Kasumi-1 (cell line): ENCODE measurements at regions not wholly inside any gene's neighbourhood (a gene's known extent, or its start where the extent isn't known, plus 50 kb on each side); places are given as distances from the start of the nearest gene placed in this dataset.
"Not testable (repeated sequence)": the region's sequence is repeated elsewhere in the genome, so short reads cannot be mapped to it uniquely, and the experiment has no call there.

Source experiments
- DNase-seq, 2 experiments: peaks; one replicate each; lab custom pipeline; 2025; lab: John Stamatoyannopoulos, UW

DNA sequence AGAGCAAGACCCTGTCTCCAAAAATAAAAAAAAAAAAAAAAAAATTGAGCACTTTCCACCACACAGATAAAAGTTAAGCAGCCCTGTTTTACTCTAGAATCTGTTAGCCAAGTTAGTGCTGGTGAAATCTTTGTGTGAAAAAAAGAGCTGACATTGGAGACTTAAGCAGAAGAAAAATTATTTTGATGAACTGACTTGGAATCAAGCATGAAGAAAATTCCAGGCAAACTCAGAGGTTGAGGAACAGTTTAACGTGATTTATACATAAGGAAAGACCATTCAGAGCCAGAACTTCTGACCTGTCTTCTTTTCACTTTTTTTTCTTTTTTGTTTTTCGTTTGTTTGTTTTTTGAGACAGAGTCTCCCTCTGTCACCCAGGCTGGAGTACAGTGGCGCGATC lies 79.6 kb upstream of the RBPJ start:
- no peak for DNase-seq

DNA sequence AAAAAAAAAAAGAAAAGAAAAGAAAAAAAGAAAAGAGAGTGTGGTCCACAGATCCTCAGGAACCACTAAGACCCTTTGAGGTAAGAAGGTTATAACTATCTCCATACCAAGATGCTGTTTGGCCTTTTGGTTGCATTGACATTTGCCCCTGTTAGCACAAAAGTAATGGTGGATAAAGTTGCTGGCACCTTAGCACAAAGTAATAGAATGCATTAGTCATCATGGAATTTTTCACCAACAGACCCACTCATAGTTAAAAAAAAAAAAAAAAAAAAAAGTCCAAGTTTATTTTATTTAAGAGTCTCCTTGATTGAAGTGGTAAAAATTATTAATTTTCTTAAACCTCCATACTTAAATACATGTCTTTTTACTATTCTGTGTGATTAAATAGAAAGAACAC lies 78.4 kb upstream of the RBPJ start:
- no peak for DNase-seq

- DNase-seq = not testable (repeated sequence)
These were observed 76.7 kb upstream of the RBPJ start for GRCh38 chr4:26244138-26244537.

DNA sequence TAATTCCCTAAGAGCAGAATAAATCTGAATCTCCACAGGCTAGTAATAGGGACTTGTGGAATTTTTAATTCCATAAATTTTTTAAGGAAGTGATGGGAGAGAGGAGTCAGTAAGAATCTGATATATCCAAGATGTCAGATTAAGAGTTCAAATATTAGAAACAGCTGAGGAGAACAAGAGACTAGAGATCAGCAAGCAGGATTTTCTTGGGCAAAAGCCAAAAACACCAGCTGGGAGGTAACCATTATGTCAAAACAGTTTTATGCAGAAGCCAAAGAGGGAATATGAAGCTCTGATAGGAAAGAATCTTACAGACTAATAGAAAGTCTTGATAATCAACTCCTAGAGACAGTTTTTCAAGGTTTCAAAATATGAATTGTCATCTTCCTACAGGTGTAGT lies 72.2 kb upstream of the RBPJ start:
- DNase-seq = peak in 1 of 2 experiments; percentile 18

DNA sequence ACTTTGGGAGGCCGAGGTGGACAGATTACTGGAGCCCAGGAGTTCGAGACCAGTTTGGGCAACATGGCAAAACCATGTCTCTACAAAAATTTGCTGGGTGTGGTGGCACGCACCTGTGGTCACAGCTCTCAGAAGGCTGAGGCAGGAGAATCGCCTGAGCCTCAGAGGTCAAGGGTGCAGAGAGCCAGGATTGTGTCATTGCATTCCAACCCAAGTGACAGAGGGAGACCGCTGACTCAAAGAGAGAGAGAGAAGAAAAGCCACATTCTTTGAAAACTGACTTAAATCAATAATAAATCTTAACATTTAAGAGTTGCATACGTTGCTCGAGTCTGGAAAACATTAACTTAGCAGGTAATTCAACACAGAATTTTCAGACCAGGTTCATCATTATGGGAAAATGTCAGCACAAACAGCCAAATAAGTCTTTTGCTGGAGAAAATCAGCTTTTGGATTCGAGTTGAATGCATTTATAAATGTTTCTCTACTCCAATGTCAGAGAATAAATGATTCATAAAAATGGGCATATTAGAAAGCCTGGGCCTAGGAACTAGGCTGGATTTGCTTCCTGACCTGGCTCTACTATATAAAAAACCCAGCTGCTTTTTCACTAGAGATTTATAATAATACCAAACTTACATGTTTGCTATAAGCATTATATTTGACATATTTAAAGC lies 68.3 kb upstream of the RBPJ start:
- DNase-seq = no peak

DNA sequence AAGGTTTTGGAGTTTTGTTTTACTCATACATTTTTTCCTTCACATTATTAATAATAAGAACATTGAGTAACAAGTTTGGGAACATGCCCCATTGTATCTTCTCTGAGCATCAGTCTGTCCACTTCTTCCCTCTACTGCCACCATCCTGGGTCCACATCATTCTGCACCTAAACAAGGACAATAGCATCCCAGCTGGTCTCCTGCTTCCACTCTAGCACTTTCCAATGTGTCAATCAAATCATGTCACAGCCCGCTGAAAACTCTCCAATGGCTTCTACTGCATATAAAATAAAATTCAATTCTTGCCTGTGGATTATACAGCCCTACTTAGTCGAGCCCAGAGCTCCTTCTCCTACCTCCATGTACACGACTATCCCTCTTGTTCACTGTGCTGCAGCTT lies 66.8 kb upstream of the RBPJ start:
- DNase-seq = no peak

DNA sequence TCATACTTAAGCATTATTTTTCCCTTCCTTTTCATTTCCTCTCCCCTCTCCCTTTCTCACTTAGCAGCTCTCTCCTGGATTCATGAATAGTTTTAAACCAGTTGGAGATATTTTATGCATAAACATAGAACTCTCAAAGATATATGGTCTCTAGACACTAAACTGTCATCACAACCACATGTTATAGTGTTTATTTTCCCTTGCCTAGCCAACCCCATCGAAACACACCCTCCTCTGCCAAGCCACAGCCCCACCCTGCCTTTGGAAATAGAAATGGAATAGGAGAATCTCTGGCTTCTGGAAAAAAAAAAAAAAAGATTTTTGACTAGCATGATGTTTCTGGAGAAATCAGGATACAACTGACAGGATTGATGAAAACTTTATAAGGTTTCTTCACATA lies 64.8 kb upstream of the RBPJ start:
- DNase-seq = no peak

GRCh38 chr4:26257444-26257843 lies 63.4 kb upstream of the RBPJ start:
- not testable (repeated sequence) for DNase-seq

DNA sequence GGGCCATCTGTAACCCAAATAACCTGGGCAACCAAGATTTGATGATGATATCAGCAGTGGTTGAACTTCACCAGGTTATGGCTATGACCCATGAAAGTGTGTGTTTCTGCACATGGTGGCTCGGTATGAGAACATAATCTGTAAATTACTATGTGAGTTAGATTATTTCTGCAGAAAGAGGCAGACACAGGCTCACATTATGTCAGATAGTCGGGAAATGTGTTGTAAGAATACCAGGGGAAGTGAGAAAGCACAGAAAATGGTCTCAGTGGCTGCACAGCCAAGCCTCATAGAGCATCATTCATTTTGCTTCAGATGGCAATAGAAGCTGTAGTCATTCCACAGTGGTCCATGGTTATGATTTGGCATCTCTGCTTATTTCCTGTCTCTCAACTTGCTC lies 63.0 kb upstream of the RBPJ start:
- no peak for DNase-seq

DNA sequence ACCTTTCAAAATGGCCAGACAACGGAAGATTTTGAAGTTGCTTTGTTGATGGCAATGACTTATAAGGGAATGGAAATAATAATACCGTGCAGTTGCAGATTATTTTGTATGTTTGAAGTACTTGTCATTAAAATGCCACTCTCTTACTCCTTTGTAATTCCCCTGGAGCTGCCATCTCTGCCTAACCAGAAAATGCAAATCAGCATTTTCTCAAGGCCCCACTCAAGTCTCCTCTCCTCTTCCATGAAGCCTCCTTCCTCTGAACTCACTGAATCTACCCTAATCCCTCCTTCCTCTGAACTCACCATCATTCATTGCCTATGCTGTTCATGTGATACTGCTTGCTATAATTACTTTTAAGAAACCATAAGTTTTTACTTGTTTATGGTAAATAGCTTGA lies 60.2 kb upstream of the RBPJ start:
- DNase-seq = no peak

GRCh38 chr4:26261405-26261804 lies 59.4 kb upstream of the RBPJ start:
- peak in 1 of 2 experiments; percentile 13 for DNase-seq

- no peak for DNase-seq
These were observed 57.6 kb upstream of the RBPJ start for GRCh38 chr4:26263165-26263564.

GRCh38 chr4:26264109-26264508 lies 56.7 kb upstream of the RBPJ start:
- no peak for DNase-seq

DNA sequence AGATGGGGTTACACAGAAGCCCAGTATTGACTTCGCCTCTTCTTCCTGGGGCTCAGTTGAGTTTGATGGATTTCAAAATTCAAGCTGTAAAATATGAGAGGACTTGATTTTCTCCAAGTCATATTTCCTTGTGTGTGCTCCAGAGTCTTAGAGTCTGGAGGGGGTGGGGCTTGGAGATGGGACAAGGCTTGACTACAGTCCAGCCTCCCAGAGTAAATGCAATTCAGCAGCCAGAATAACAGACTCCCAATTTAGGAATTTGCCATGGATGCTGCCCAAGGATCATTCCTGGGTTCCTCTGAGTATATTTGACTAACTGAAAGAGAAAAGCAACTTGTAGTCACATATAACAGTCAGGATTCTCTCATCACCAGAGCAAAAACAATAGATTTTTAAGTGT lies 53.7 kb upstream of the RBPJ start:
- no peak for DNase-seq

DNA sequence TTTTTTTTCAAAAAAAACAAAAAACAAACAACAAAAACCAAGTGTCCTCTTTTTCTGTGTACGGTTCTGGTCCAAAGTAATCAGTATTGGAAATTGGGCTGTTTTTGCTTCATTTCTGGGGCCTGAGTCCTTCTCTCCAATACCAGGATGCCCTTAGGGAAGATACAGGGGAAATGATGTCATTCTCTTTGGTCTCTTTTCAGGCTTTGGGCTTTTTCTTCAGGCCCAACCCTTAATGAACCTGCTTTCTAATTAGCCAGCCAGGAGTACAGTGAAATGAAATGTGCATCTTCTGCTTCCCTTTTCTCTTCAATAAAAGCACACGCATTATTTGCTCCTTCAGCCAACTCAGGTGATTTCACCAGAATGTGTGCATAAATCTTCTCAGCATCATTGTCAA lies 52.6 kb upstream of the RBPJ start:
- DNase-seq = peak in 1 of 2 experiments; percentile 12

DNA sequence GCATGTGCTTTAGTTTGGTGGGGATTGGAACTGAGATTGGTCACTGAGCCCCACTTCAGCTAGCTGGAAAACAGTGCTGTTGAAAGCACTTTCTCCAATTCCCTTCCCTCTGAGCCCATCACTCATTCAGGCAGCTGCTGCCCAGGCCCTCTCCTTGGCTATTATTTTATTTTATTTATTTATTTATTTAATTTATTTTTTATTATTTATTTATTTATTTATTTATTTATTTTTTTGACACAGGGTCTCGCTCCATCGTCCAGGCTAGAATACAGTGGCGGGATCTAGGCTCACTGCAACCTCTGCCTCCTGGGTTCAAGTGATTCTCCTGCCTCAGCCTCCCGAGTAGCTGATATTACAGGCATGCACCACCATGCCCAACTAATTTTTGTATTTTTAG lies 51.8 kb upstream of the RBPJ start:
- no peak for DNase-seq
